ENCODE measurements at regions not wholly inside any gene's neighbourhood (a gene's known extent, or its start where the extent isn't known, plus 50 kb on each side); places are given as distances from the start of the nearest gene placed in this dataset.

GRCh38 chr9:104386013-104386412 lies 118.0 kb upstream of the OR13F1 start:
- H3K9me3 ChIP-seq (replicated peaks; ENCODE audit: control insufficient read depth, insufficient read depth, low read length), result no peaks in the 10 kb centered on the region

More at GRCh38 chr9:104386013-104386412, 118.0 kb upstream of the OR13F1 start:
- H3K4me3 ChIP-seq (replicated peaks in 1 of 3; ENCODE audit: insufficient read depth in 1 of 3, low read depth in 1 of 3, low read length in 3 of 3), result no peak overlapping the region
- H3K9ac ChIP-seq (replicated peaks; ENCODE audit: extremely low read depth, insufficient read depth, low read length), result no peak overlapping the region
- intact Hi-C loops (cut with micrococcal nuclease), result loop anchor here (1.0 to 2.0 kb wide), 2 partner anchors 209 to 357 kb away; no protein-coding TSS in a partner anchor
- dilution Hi-C loops (cut with MboI; ENCODE audit: extremely low pct_ligation_motif_present, low sequenced_read_pairs), result no loop called here
- TF ChIP-seq CTCF (IDR thresholded peaks at IDR 0.05; ENCODE audit: extremely low read depth in 1 of 2, insufficient read depth in 1 of 2, low read depth in 1 of 2, low read length in 2 of 2) (no peak), POLR2A (IDR thresholded peaks at IDR 0.05; ENCODE audit: low read depth, low read length) (no peak)
- H2AFZ ChIP-seq (ENCODE audit: low read depth, low read length), result no peak overlapping the region
- no peaks in the 10 kb centered on the region for H3K79me2 ChIP-seq (ENCODE audit: control insufficient read depth, insufficient read depth, low read length)
- DNase-seq (ENCODE audit: low read depth, low spot score) (no peak), FAIRE-seq (no peak)
- no peaks in the 10 kb centered on the region for H3K9me1 ChIP-seq (replicated peaks; ENCODE audit: control insufficient read depth, extremely low read depth, insufficient read depth, low read length)
- H3K27me3 ChIP-seq (ENCODE audit: control insufficient read depth in 2 of 2, insufficient read depth in 2 of 2, low read length in 2 of 2), result no peaks in the 10 kb centered on the region
- no peak overlapping the region for H3K27ac ChIP-seq (ENCODE audit: insufficient read depth, low read depth, low read length)
- ChIA-PET POLR2A (no interaction called here), CTCF (interaction anchor here (0.7 to 2.1 kb wide), 8 partner anchors 9 to 214 kb away, joined by 3 to 26 read pairs (median 4); no protein-coding TSS in a partner anchor)
- no peaks in the 10 kb centered on the region for H3K4me1 ChIP-seq (ENCODE audit: control insufficient read depth, extremely low read depth, insufficient read depth, low read length)
- no peak overlapping the region for H3K4me2 ChIP-seq (ENCODE audit: insufficient read depth, low read length)
- no peaks in the 10 kb centered on the region for H4K20me1 ChIP-seq (replicated peaks; ENCODE audit: control insufficient read depth, extremely low read depth, insufficient read depth, low read length)
- BruUV-seq (replicated peaks), result no TSS peak
- H3K36me3 ChIP-seq (ENCODE audit: control insufficient read depth in 2 of 2, extremely low read depth in 1 of 2, insufficient read depth in 2 of 2, low read length in 2 of 2), result no peaks in the 10 kb centered on the region

Measured in endothelial cell of umbilical vein (primary cell).